Liver (tissue), 8 donors: ENCODE measurements at regions not wholly inside any gene's neighbourhood (a gene's known extent, or its start where the extent isn't known, plus 50 kb on each side); places are given as distances from the start of the nearest gene placed in this dataset.

ENCODE experiments used
- DNase-seq: peaks from one replicate; pipeline ENCODE4 v3.0.0-alpha.2; 2017; ENCODE audit warnings: low spot score
- H3K27ac ChIP-seq, 2 donors: one replicate each; pipeline ENCODE4 v1.7.0; 2013; ENCODE audit warnings: inconsistent platforms in 2 of 2, low read length in 2 of 2, control low read depth in 1 of 2, low read depth in 1 of 2, mild to moderate bottlenecking in 1 of 2
- H3K27me3 ChIP-seq, 4 donors: one replicate each; pipeline versions ENCODE4 v1.6.1 to v1.7.0; 2013; ENCODE audit warnings: low read length in 3 of 4, inconsistent platforms in 1 of 4, mild to moderate bottlenecking in 1 of 4, moderate library complexity in 1 of 4; ENCODE audit not compliant: control insufficient read depth in 4 of 4, insufficient read depth in 4 of 4
- H3K36me3 ChIP-seq, 4 donors: one replicate each; pipeline versions ENCODE4 v1.6.1 to v1.7.0; 2013; ENCODE audit warnings: low read length in 3 of 4, mild to moderate bottlenecking in 3 of 4, low read depth in 1 of 4, moderate library complexity in 1 of 4; ENCODE audit not compliant: control insufficient read depth in 4 of 4, insufficient read depth in 3 of 4
- H3K4me1 ChIP-seq, 4 donors: one replicate each; pipeline versions ENCODE4 v1.6.1 to v1.7.0; 2013; ENCODE audit warnings: low read length in 3 of 4, mild to moderate bottlenecking in 3 of 4, moderate library complexity in 1 of 4; ENCODE audit not compliant: control insufficient read depth in 4 of 4, insufficient read depth in 4 of 4
- H3K4me3 ChIP-seq, 3 donors: one replicate each; pipeline versions ENCODE4 v1.6.1 to v1.7.0; 2013; ENCODE audit warnings: low read length in 3 of 3, control low read depth in 1 of 3, low read depth in 1 of 3, mild to moderate bottlenecking in 1 of 3
- H3K9ac ChIP-seq, 2 donors: one replicate each; pipeline ENCODE4 v1.7.0; 2013; ENCODE audit warnings: low read length in 2 of 2, mild to moderate bottlenecking in 2 of 2, moderate library complexity in 2 of 2, control low read depth in 1 of 2, low read depth in 1 of 2
- H3K9me3 ChIP-seq, 4 donors: one replicate each; pipeline versions ENCODE4 v1.6.1 to v1.7.0; 2013; ENCODE audit warnings: low read length in 3 of 4; ENCODE audit not compliant: control insufficient read depth in 4 of 4
- CTCF ChIP-seq: fragments of 150-350 bp; IDR thresholded peaks from 2 replicates; pipeline ENCODE4 v1.5.1; 2017; ENCODE audit warnings: improper control_type of control experiment, low read depth, low read length; ENCODE audit not compliant: missing input control
- GABPA ChIP-seq, 2 donors: IDR thresholded peaks in 1 of 2; conservative IDR thresholded peaks in 1 of 2; 2 replicates each; pipeline ENCODE4 v1.6.1; 2016; ENCODE audit warnings: antibody characterized with exemption in 2 of 2, mild to moderate bottlenecking in 1 of 2, moderate library complexity in 1 of 2
- HNF4A ChIP-seq, 2 donors: conservative IDR thresholded peaks; 2 replicates each; pipeline ENCODE4 v1.6.1; 2016; ENCODE audit warnings: antibody characterized with exemption in 2 of 2, mild to moderate bottlenecking in 2 of 2
- HNF4G ChIP-seq: IDR thresholded peaks from 2 replicates; pipeline ENCODE4 v1.6.1; 2016; ENCODE audit warnings: antibody characterized with exemption
- MAX ChIP-seq: IDR thresholded peaks from 2 replicates; pipeline ENCODE4 v1.6.1; 2016; ENCODE audit warnings: antibody characterized with exemption
- REST ChIP-seq: IDR thresholded peaks from 2 replicates; pipeline ENCODE4 v1.6.1; 2016; ENCODE audit warnings: antibody characterized with exemption, mild to moderate bottlenecking
- RXRA ChIP-seq, 2 donors: IDR thresholded peaks; 2 replicates each; pipeline ENCODE4 v1.6.1; 2017 to 2018; ENCODE audit warnings: antibody characterized with exemption in 2 of 2, mild to moderate bottlenecking in 1 of 2
- ZBTB33 ChIP-seq: IDR thresholded peaks from 2 replicates; pipeline ENCODE4 v1.6.1; 2016; ENCODE audit warnings: antibody characterized with exemption
- WGBS: extraction: QIAGEN DNeasy Blood & Tissue Kit; methylation state at CpG from one replicate; pipeline ENCODE4 v1.1.7; 2013; 5-methylcytosine and 5-hydroxymethylcytosine counted together
- donor health status: healthy.
- donor health status: healthy.
- donor health status: healthy.
- donor health status: healthy.
- donor health status: healthy.

GRCh38 chr22:22816766-22817410 is 70.7 kb upstream of the IGLL5 start (continued):
- TF ChIP-seq REST, result no peak

GRCh38 chr22:22817468-22818201 is 70.0 kb upstream of the IGLL5 start:
- no peak for TF ChIP-seq MAX
- no peak for TF ChIP-seq GABPA (IDR thresholded peaks at IDR 0.05 in 1 of 2, conservative IDR thresholded peaks at IDR 0.05 in 1 of 2)
- TF ChIP-seq CTCF, result no peak
- H3K27me3 ChIP-seq, result no peaks in the 10 kb centered on the region
- H3K9ac ChIP-seq, result no peak overlapping the region
- no peak overlapping the region for H3K4me3 ChIP-seq
- H3K9me3 ChIP-seq, result no peaks in the 10 kb centered on the region
- DNase-seq, result no peak
- no peaks in the 10 kb centered on the region for H3K4me1 ChIP-seq
- no peaks in the 10 kb centered on the region for H3K36me3 ChIP-seq
- no peak overlapping the region for H3K27ac ChIP-seq
- 32% methylated on average over 5 of the region's 5 CpGs for WGBS

- Histone ChIP-seq H3K9me3 (no peaks in the 10 kb centered on the region), H3K4me3 (no peak overlapping the region), H3K27ac (no peak overlapping the region), H3K36me3 (no peaks in the 10 kb centered on the region), H3K27me3 (no peaks in the 10 kb centered on the region), H3K9ac (no peak overlapping the region), H3K4me1 (no peaks in the 10 kb centered on the region)
- 84% methylated on average over 3 of the region's 3 CpGs for whole genome bisulfite sequencing
- no peak for DNase-seq
- TF ChIP-seq HNF4G (no peak), ZBTB33 (no peak), HNF4A (conservative IDR thresholded peaks at IDR 0.05) (no peak), REST (no peak), RXRA (IDR thresholded peaks at IDR 0.05) (no peak)
Measured at GRCh38 chr22:22818202-22818538, 69.4 kb upstream of the IGLL5 start.
